GM23338 (cell line): ENCODE measurements at regions not wholly inside any gene's neighbourhood (a gene's known extent, or its start where the extent isn't known, plus 50 kb on each side); places are given as distances from the start of the nearest gene placed in this dataset.

ENCODE experiments used
- CREB1 ChIP-seq: fragments of 250-450 bp; sonication (Bioruptor Pico); IDR thresholded peaks from 2 replicates; pipeline ENCODE4 v1.5.0; 2020; ENCODE audit warnings: low read depth, mild to moderate bottlenecking, moderate library complexity
- CTCF ChIP-seq, 2 experiments: fragments of 200-600 bp in 1 of 2; sonication (generic) in 1 of 2; conservative IDR thresholded peaks; 2 replicates each; pipeline versions ENCODE4 v1.5.1 to v1.6.1; 2016 to 2017; ENCODE audit warnings: antibody characterized with exemption in 2 of 2, low read depth in 2 of 2, mild to moderate bottlenecking in 2 of 2, moderate library complexity in 1 of 2
- EZH2 ChIP-seq: fragments of 200-600 bp; sonication (generic); IDR thresholded peaks from one replicate; pipeline ENCODE4 v1.8.0; 2017; ENCODE audit warnings: antibody characterized with exemption, mild to moderate bottlenecking, low read depth; ENCODE audit not compliant: unreplicated experiment
- EZH2phosphoT487 ChIP-seq: fragments of 200-600 bp; sonication (generic); IDR thresholded peaks from one replicate; pipeline ENCODE4 v1.8.1; 2018; ENCODE audit warnings: antibody characterized with exemption; ENCODE audit not compliant: unreplicated experiment
- NANOG ChIP-seq: IDR thresholded peaks from 2 replicates; pipeline ENCODE4 v1.6.1; 2016; ENCODE audit warnings: antibody characterized with exemption, borderline replicate concordance
- POLR2AphosphoS5 ChIP-seq: IDR thresholded peaks from 2 replicates; pipeline ENCODE4 v1.6.1; 2016; ENCODE audit warnings: antibody characterized with exemption, low read depth
- TF ChIP-seq, protein P1 (sequence below): IDR thresholded peaks from 2 replicates; pipeline ENCODE4 v1.6.1; 2016; ENCODE audit warnings: antibody characterized with exemption
- TF ChIP-seq, protein P2 (sequence below): IDR thresholded peaks from one replicate; pipeline ENCODE4 v1.6.1; 2018; ENCODE audit warnings: antibody characterized with exemption; ENCODE audit not compliant: unreplicated experiment

- TF ChIP-seq CTCF (conservative IDR thresholded peaks at IDR 0.05; ENCODE audit: low read depth in 2 of 2) (no peak), EZH2phosphoT487 (no peak), POLR2AphosphoS5 (no peak), EZH2 (no peak), CREB1 (no peak), NANOG (no peak)
- TF ChIP-seq, protein P1, sequence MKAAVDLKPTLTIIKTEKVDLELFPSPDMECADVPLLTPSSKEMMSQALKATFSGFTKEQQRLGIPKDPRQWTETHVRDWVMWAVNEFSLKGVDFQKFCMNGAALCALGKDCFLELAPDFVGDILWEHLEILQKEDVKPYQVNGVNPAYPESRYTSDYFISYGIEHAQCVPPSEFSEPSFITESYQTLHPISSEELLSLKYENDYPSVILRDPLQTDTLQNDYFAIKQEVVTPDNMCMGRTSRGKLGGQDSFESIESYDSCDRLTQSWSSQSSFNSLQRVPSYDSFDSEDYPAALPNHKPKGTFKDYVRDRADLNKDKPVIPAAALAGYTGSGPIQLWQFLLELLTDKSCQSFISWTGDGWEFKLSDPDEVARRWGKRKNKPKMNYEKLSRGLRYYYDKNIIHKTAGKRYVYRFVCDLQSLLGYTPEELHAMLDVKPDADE: no peak
- TF ChIP-seq, protein P2, sequence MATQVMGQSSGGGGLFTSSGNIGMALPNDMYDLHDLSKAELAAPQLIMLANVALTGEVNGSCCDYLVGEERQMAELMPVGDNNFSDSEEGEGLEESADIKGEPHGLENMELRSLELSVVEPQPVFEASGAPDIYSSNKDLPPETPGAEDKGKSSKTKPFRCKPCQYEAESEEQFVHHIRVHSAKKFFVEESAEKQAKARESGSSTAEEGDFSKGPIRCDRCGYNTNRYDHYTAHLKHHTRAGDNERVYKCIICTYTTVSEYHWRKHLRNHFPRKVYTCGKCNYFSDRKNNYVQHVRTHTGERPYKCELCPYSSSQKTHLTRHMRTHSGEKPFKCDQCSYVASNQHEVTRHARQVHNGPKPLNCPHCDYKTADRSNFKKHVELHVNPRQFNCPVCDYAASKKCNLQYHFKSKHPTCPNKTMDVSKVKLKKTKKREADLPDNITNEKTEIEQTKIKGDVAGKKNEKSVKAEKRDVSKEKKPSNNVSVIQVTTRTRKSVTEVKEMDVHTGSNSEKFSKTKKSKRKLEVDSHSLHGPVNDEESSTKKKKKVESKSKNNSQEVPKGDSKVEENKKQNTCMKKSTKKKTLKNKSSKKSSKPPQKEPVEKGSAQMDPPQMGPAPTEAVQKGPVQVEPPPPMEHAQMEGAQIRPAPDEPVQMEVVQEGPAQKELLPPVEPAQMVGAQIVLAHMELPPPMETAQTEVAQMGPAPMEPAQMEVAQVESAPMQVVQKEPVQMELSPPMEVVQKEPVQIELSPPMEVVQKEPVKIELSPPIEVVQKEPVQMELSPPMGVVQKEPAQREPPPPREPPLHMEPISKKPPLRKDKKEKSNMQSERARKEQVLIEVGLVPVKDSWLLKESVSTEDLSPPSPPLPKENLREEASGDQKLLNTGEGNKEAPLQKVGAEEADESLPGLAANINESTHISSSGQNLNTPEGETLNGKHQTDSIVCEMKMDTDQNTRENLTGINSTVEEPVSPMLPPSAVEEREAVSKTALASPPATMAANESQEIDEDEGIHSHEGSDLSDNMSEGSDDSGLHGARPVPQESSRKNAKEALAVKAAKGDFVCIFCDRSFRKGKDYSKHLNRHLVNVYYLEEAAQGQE: no peak
These were observed 198.1 kb upstream of the SLC39A10 start for GRCh38 chr2:195458936-195459335.
